LHCN-M2 (cell line): ENCODE measurements at regions not wholly inside any gene's neighbourhood (a gene's known extent, or its start where the extent isn't known, plus 50 kb on each side); places are given as distances from the start of the nearest gene placed in this dataset.
A peak's percentile ranks its signal among the peaks of the same experiment; 100 is the strongest.

Source experiments
- DNase-seq: peaks from one replicate; pipeline ENCODE4 v3.0.0-alpha.2; 2012; ENCODE audit warnings: low read depth

GRCh38 chr7:155228894-155229293 is 68.8 kb upstream of the INSIG1 start:
- DNase-seq = no peak

GRCh38 chr7:155229548-155230168 is 68.0 kb upstream of the INSIG1 start:
- DNase-seq = no peak

- DNase-seq = peak; percentile 100
Observed at GRCh38 chr7:155230169-155230593, 67.5 kb upstream of the INSIG1 start.

- no peak for DNase-seq
Observed at GRCh38 chr7:155231241-155231800, 66.4 kb upstream of the INSIG1 start.

GRCh38 chr7:155231941-155232340 is 65.7 kb upstream of the INSIG1 start:
- peak; percentile 36 for DNase-seq

- DNase-seq = no peak
Observed at GRCh38 chr7:155232911-155233310, 64.8 kb upstream of the INSIG1 start.

GRCh38 chr7:155233311-155234157 is 64.1 kb upstream of the INSIG1 start:
- DNase-seq = no peak

- no peak for DNase-seq
Observed at GRCh38 chr7:155234158-155234492, 63.6 kb upstream of the INSIG1 start.

- DNase-seq = no peak
Observed at GRCh38 chr7:155234950-155235789, 62.5 kb upstream of the INSIG1 start.

GRCh38 chr7:155236386-155236785 is 61.3 kb upstream of the INSIG1 start:
- DNase-seq = no peak

GRCh38 chr7:155237297-155237696 is 60.4 kb upstream of the INSIG1 start:
- no peak for DNase-seq

GRCh38 chr7:155237730-155238129 is 59.9 kb upstream of the INSIG1 start:
- no peak for DNase-seq

GRCh38 chr7:155239431-155240087 is 58.1 kb upstream of the INSIG1 start:
- DNase-seq = peak; percentile 50

- no peak for DNase-seq
Observed at GRCh38 chr7:155244675-155245074, 53.0 kb upstream of the INSIG1 start.

GRCh38 chr7:155247479-155248365 is 50.0 kb upstream of the INSIG1 start:
- no peak for DNase-seq
